Stomach (tissue), 8 donors: ENCODE measurements at regions not wholly inside any gene's neighbourhood (a gene's known extent, or its start where the extent isn't known, plus 50 kb on each side); places are given as distances from the start of the nearest gene placed in this dataset.
"Not testable (repeated sequence)": the region's sequence is repeated elsewhere in the genome, so short reads cannot be mapped to it uniquely, and the experiment has no call there.

Experiments
- DNase-seq, 2 donors: peaks; one replicate each; pipeline versions ENCODE4 v3.0.0 to v3.0.0-alpha.2; 2013 to 2019
- H3K27ac ChIP-seq, 5 donors: fragments of 200-600 bp in 4 of 5; sonication (generic) in 4 of 5; one replicate each; pipeline ENCODE4 v1.5.1; 2013 to 2019; ENCODE audit warnings: mild to moderate bottlenecking in 1 of 5, moderate library complexity in 1 of 5
- H3K27me3 ChIP-seq, 3 donors: fragments of 200-600 bp; sonication (generic); one replicate each; pipeline ENCODE4 v1.5.1; 2017 to 2019; ENCODE audit warnings: mixed run types in 1 of 3
- H3K36me3 ChIP-seq, 4 donors: fragments of 200-600 bp; sonication (generic); 1 replicate in 3 of 4; 2 replicates in 1 of 4; pipeline ENCODE4 v1.5.1; 2016 to 2019
- H3K4me1 ChIP-seq, 4 donors: fragments of 200-600 bp; sonication (generic); one replicate each; pipeline ENCODE4 v1.5.1; 2016 to 2019
- H3K4me3 ChIP-seq, 4 donors: fragments of 200-600 bp; sonication (generic) in 3 of 4; one replicate each; pipeline ENCODE4 v1.5.1; 2016 to 2019; ENCODE audit warnings: mild to moderate bottlenecking in 1 of 4
- H3K9me3 ChIP-seq, 4 donors: fragments of 200-600 bp; sonication (generic); one replicate each; pipeline ENCODE4 v1.5.1; 2016 to 2019
- EP300 ChIP-seq: sonication (generic); formaldehyde crosslinking; IDR thresholded peaks from one replicate; pipeline ENCODE4 v1.6.1; 2017; ENCODE audit warnings: antibody characterized with exemption
- POLR2A ChIP-seq, 4 donors: fragments of 450-650 bp; IDR thresholded peaks; one replicate each; pipeline ENCODE4 v1.6.1; 2016; ENCODE audit warnings: antibody characterized with exemption in 4 of 4, control low read depth in 2 of 4, mild to moderate bottlenecking in 1 of 4, moderate library complexity in 1 of 4
- POLR2AphosphoS5 ChIP-seq, 3 donors: sonication (generic); formaldehyde crosslinking; IDR thresholded peaks; one replicate each; pipeline ENCODE4 v1.6.1; 2016; ENCODE audit warnings: antibody characterized with exemption in 3 of 3
- WGBS, 5 donors: extraction: QIAGEN DNeasy Blood & Tissue Kit in 3 of 5; methylation state at CpG; one replicate each; pipeline versions ENCODE4 v1.1.5 to v1.1.7; 2013 to 2018; 5-methylcytosine and 5-hydroxymethylcytosine counted together
- intact Hi-C: fragments of 100-400 bp; cut with DNase I; formaldehyde crosslinking; loops from one replicate; pipeline ENCODE4 v1.15.1; 2023; ENCODE audit warnings: low total_unique reads
- TF ChIP-seq, protein P1 (sequence below), 7 experiments: fragments of 450-650 bp in 4 of 7; fragments of 200-600 bp in 3 of 7; sonication (generic) in 3 of 7; IDR thresholded peaks; one replicate each; pipeline ENCODE4 v1.5.1; 2016 to 2019; ENCODE audit warnings: antibody characterized with exemption in 7 of 7, control low read depth in 2 of 7, mild to moderate bottlenecking in 1 of 7
- donor health status: healthy with polysubstance abuse.
- donor health status: Bipolar disorder and iron deficiency.
- donor health status: healthy.

DNA sequence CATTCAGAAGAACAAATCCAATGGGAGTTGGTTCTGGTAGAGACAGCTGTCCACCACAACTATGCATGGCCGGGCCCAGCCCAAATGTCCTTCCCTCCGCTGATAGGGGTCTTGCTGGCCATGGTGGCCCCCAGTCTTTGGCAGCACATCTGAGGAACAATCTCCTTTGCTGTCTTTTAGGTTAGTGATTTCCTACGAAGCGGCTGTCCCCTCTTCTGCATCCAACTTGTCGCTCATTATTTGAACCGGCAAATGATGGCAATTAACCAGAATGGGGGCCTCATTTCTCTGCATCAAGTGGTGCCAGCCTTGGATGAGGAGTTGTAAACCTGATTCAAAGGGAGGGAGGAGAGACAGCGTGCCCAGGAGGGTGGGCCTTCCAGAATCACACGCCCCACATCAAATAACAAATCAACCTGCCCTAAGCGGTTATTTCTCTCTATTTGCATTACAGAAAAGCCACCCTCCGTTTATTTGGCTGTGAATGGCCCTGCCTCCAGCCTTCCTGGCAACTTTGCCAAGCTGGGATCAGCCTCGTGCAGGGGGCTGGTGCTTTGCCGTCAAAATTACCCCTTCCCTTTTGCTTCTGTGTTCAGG is 156.5 kb downstream of the RGS9 start:
- no peak for DNase-seq
- intact Hi-C loops = no loop called here
- Histone ChIP-seq H3K27me3 (no peaks in the 10 kb centered on the region), H3K27ac (peak overlapping the region in 1 of 5 donors; percentile 19), H3K4me1 (peaks cover 16 to 25% (median 21%) of the 10 kb centered on the region in 4 donors), H3K36me3 (no peaks in the 10 kb centered on the region), H3K9me3 (no peaks in the 10 kb centered on the region), H3K4me3 (no peak overlapping the region)
- no peak for TF ChIP-seq POLR2A (IDR thresholded peaks at IDR 0.05)
- TF ChIP-seq POLR2AphosphoS5 (IDR thresholded peaks at IDR 0.05) = no peak
- TF ChIP-seq, protein P1, sequence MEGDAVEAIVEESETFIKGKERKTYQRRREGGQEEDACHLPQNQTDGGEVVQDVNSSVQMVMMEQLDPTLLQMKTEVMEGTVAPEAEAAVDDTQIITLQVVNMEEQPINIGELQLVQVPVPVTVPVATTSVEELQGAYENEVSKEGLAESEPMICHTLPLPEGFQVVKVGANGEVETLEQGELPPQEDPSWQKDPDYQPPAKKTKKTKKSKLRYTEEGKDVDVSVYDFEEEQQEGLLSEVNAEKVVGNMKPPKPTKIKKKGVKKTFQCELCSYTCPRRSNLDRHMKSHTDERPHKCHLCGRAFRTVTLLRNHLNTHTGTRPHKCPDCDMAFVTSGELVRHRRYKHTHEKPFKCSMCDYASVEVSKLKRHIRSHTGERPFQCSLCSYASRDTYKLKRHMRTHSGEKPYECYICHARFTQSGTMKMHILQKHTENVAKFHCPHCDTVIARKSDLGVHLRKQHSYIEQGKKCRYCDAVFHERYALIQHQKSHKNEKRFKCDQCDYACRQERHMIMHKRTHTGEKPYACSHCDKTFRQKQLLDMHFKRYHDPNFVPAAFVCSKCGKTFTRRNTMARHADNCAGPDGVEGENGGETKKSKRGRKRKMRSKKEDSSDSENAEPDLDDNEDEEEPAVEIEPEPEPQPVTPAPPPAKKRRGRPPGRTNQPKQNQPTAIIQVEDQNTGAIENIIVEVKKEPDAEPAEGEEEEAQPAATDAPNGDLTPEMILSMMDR (IDR thresholded peaks at IDR 0.05) = no peak
- no peak for TF ChIP-seq EP300
- WGBS, 5 donors = 58 to 69% (median 64%) methylated on average over 12 of the region's 12 CpGs

DNA sequence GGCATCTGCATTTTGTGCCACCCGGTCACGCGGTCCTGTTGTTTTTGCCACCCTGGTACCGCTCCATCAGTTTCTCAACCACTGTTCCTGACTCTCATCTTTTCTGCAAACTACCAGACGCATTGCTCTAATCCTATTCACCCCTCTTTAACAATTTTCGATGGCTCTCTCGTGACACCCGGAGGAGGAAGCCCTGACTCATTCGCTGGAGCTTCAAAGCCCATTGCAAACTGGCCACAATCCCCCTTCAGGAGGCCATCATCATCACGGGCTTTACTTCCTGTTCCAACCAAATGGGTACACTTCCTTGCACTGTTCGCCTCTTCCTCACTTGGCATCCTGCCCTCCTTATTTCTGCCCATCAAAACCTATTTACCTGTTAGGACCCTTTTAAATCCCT is 155.3 kb downstream of the RGS9 start:
- Histone ChIP-seq H3K27me3 (no peaks in the 10 kb centered on the region), H3K4me1 (peaks cover 16 to 25% (median 21%) of the 10 kb centered on the region in 4 donors), H3K4me3 (no peak overlapping the region), H3K36me3 (no peaks in the 10 kb centered on the region), H3K9me3 (no peaks in the 10 kb centered on the region), H3K27ac (no peak overlapping the region)
- TF ChIP-seq, protein P1 (IDR thresholded peaks at IDR 0.05) = no peak
- TF ChIP-seq EP300 (no peak), POLR2A (IDR thresholded peaks at IDR 0.05) (no peak), POLR2AphosphoS5 (IDR thresholded peaks at IDR 0.05) (no peak)
- DNase-seq = no peak
- WGBS, 5 donors = 70 to 83% (median 79%) methylated on average over 11 of the region's 11 CpGs
- intact Hi-C loops = no loop called here

DNA sequence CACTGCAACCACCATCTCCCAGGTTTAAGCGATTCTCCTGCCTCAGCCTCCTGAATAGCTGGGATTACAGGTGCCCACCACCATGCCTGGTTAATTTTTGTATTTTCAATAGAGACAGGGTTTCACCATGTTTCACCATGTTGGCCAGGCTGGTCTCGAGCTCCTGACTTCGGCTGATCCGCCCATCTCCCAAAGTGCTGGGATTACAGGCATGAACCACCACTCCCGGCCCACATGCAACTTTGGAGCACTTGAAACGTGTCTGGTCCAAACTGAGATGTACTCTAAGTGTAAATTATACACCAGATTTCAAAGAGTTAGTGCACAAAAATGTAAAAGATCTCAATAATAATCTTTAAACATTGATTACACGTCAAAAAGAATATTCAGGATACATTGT is 154.1 kb downstream of the RGS9 start:
- WGBS, 5 donors = 78 to 93% (median 88%) methylated on average over 7 of the region's 7 CpGs
- H3K9me3 ChIP-seq, H3K36me3 ChIP-seq, H3K4me3 ChIP-seq, intact Hi-C loops, H3K27me3 ChIP-seq, DNase-seq: not testable (repeated sequence)
- Histone ChIP-seq H3K4me1 (peaks cover 16 to 25% (median 21%) of the 10 kb centered on the region in 4 donors), H3K27ac (peak overlapping the region in 2 of 5 donors; percentile 32 to 82)

DNA sequence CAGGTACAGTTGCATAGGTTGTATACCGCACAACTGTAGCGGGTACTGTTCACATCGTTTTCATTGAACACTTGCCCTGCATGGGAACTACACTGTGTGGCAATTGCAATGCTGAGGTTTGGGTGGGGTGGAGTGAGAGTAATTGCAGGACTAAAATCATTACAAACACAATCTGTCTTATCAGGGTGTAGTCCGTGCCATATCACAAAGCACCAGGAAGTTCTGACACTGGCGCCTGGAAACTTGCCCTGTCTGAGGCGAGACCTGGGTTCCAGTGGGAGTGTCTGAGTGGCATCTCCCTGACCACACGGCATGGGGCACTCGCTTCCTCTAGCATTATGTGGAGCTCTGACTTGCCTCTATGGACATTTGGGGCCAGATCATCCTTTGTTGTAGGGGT is 153.4 kb downstream of the RGS9 start:
- Histone ChIP-seq H3K36me3 (no peaks in the 10 kb centered on the region), H3K4me1 (peaks cover 16 to 25% (median 21%) of the 10 kb centered on the region in 4 donors), H3K27me3 (no peaks in the 10 kb centered on the region), H3K9me3 (no peaks in the 10 kb centered on the region), H3K4me3 (no peak overlapping the region), H3K27ac (peak overlapping the region in 4 of 5 donors; percentile 53 to 82 (median 58))
- 31 to 54% (median 48%) methylated on average over 8 of the region's 8 CpGs for WGBS, 5 donors
- peak; percentile 50 to 82 for DNase-seq
- TF ChIP-seq POLR2AphosphoS5 (IDR thresholded peaks at IDR 0.05) = peak in 2 of 3 donors; percentile 39 to 69
- TF ChIP-seq, protein P1 (IDR thresholded peaks at IDR 0.05) = no peak
- TF ChIP-seq POLR2A (IDR thresholded peaks at IDR 0.05) = no peak
- intact Hi-C loops = no loop called here

DNA sequence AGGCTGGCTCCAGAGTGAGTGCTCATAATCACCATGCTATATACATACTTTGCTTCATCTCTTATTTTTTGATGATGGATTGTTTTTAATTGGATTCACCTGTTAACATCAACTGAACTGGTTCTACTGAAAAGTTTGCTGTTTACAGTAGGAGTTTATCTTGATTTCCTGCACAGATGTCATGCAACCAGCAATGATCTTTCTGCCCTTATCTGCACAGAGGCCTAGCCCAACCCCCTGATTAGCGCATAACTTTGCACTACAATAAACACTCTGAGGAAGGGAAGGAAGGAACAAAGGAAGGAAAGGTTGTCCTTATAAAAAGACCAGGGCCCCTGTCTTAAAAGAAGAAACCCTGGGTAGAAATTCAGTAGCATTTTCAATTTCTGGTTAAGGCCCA is 152.9 kb downstream of the RGS9 start:
- WGBS, 5 donors = 41 to 69% (median 46%) methylated on average over 1 of the region's 1 CpG

More for the DNA sequence above, 152.9 kb downstream of the RGS9 start:
- Histone ChIP-seq H3K4me3 (no peak overlapping the region), H3K27me3 (no peaks in the 10 kb centered on the region), H3K36me3 (no peaks in the 10 kb centered on the region), H3K4me1 (peaks cover 16 to 25% (median 21%) of the 10 kb centered on the region in 4 donors), H3K9me3 (no peaks in the 10 kb centered on the region), H3K27ac (peak overlapping the region in 4 of 5 donors; percentile 53 to 82 (median 58))
- DNase-seq = no peak
- TF ChIP-seq POLR2A (IDR thresholded peaks at IDR 0.05) (no peak), EP300 (no peak), POLR2AphosphoS5 (IDR thresholded peaks at IDR 0.05) (peak in 2 of 3 donors; percentile 67 to 68)
- TF ChIP-seq, protein P1 (IDR thresholded peaks at IDR 0.05) = no peak
- intact Hi-C loops = no loop called here
